HG03439 (cell line): ENCODE measurements at regions not wholly inside any gene's neighbourhood (a gene's known extent, or its start where the extent isn't known, plus 50 kb on each side); places are given as distances from the start of the nearest gene placed in this dataset.
"Not testable (repeated sequence)": the region's sequence is repeated elsewhere in the genome, so short reads cannot be mapped to it uniquely, and the experiment has no call there.

ENCODE experiments used
- ATAC-seq: cut with Tn5 transposase; IDR thresholded peaks from one replicate; pipeline ENCODE4 v1.9.1; 2021; ENCODE audit warnings: mild to moderate bottlenecking, moderate library complexity; ENCODE audit not compliant: unreplicated experiment

- ATAC-seq, result no peak
Measured at GRCh38 chr3:15982667-15983196, 185.0 kb upstream of the ANKRD28 start.

DNA sequence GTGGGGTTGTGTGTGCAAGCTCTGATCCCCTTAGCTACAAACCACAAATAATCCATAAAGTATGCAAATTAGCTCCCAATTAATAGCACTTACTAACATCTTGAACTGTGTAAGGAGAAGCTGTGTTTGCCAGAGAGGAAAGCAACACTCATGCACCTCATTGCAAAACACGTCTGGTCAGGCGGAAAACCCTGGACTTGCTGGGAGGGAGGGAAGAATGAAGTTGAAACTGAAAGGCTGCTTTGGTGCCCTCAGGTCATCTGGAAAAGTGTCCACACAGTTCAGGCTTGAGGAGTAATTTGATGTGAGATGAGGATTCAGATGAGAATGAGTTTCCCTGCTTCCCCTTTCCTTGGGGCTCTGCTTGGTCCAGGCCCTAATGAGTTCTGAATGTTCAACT, 185.5 kb upstream of the ANKRD28 start:
- ATAC-seq, result no peak

GRCh38 chr3:15983693-15984092, 185.9 kb upstream of the ANKRD28 start:
- no peak for ATAC-seq

GRCh38 chr3:15989419-15989818, 185.1 kb upstream of the GALNT15 start:
- ATAC-seq, result no peak

DNA sequence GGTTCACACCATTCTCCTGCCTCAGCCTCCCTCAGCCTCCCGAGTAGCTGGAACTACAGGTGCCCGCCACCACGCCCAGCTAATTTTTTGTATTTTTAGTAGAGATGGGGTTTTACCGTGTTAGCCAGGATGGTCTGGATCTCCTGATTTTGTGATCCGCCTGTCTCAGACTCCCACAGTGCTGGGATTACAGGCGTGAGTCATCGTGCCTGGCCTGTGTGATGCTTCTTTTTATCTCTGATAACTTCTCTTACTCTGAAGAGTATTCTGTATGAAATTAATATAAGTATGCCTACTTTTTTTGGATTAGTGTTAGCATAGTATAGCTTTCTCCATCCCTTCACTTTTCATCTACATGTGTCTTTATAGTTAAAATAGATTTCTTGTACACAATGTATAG, 180.8 kb upstream of the GALNT15 start:
- not testable (repeated sequence) for ATAC-seq

GRCh38 chr3:15996496-15996895, 178.0 kb upstream of the GALNT15 start:
- ATAC-seq, result not testable (repeated sequence)

GRCh38 chr3:15997274-15997943, 177.1 kb upstream of the GALNT15 start:
- ATAC-seq, result peak; percentile 70

DNA sequence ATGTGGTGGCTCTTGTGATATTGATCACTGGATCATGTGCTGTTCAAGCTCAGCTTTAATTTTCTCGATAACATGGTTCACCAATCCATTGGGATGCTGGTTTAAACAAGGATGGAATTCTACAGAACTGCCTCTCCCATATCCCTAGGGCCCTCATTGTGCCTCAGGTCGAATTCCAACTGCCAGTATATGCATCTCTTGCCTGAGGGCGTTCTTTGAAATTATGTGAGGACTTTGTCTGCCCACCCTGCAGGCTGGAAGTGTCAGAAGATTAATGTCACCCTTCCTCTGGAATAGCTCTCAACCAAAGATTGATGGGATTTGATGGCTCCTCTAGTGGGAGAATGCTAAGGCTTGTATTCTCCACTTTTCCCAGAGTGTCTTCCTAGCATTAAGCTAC, 175.6 kb upstream of the GALNT15 start:
- ATAC-seq, result no peak

DNA sequence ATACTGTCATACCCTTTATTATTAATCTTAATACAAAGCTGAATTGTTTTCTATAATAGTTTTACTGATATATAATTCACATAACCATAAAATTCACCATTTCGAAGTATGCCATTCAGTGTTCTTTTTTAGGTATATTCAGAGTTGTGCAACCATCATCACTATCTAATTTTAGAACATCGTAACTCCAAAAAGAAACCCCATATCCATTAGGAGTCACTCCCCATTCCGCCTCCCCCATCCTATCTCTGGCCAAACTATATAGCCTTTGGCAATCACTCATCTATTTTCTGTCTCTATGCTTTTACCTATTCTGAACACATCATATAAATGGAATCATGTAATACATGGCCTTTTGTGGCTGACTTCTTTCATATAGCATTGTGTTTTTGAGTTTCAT, 169.7 kb upstream of the GALNT15 start:
- no peak for ATAC-seq

- no peak for ATAC-seq
Measured at GRCh38 chr3:16011376-16011775, 163.1 kb upstream of the GALNT15 start.

- no peak for ATAC-seq
Measured at GRCh38 chr3:16012086-16012485, 162.4 kb upstream of the GALNT15 start.

GRCh38 chr3:16013568-16013967, 160.9 kb upstream of the GALNT15 start:
- ATAC-seq, result no peak

DNA sequence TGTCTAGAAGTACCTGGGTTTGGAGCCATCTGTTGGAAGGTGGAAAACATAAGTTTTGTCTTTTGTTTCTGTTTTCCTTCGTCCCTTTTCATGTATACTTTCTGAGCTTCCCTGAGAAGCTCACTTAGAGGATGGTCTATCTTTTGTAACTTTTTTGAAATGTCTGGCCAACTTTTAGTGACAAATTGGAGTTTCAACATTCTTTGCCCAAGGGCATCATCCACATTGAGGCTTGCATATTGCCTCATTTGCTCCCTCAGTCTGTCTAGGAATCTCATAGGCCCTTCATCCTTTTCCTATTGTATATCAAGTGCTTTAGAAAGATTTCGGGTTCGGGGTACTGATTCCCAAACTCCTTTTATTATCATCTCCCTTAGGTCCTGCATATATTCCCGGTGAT, 152.7 kb upstream of the GALNT15 start:
- ATAC-seq, result not testable (repeated sequence)

DNA sequence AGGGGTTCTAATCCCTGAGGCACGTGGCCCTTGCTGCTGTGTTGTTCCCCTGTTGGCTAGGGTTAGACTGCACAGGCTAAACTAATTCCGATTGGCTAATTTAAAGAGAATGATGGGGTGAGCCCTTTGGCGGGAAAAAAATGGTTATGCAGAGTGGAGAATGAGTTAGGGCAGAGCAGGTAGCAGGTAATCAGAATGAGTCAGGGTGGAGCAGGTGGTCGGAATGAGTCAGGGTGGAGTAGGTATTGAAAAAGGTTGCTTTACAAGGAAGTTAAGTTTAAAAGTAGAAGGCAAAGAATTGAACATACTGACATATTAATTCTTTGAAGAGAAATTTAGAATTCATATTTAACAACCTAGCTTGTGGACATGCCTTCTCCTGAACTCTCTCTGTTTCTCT, 150.6 kb upstream of the GALNT15 start:
- not testable (repeated sequence) for ATAC-seq

DNA sequence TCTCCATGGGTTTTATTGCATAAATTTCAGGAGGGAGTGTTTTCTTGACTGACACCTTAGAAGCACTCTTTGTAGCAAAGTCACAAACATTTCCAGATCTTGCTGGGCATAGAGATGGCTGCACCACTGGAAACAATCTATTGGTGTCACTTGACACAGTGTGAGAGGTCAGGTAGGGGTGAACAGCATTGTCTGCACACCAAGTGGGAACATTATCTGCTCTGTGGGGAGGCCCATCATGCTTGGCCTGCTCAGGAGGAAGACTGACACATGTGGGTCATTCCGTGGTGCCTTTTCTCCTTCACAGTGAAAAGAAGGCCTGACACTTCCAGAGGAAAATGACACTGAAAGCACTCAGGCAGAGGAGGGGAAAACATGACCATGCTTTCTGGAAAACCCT, 149.9 kb upstream of the GALNT15 start:
- ATAC-seq, result no peak

GRCh38 chr3:16026753-16027152, 147.7 kb upstream of the GALNT15 start:
- no peak for ATAC-seq

DNA sequence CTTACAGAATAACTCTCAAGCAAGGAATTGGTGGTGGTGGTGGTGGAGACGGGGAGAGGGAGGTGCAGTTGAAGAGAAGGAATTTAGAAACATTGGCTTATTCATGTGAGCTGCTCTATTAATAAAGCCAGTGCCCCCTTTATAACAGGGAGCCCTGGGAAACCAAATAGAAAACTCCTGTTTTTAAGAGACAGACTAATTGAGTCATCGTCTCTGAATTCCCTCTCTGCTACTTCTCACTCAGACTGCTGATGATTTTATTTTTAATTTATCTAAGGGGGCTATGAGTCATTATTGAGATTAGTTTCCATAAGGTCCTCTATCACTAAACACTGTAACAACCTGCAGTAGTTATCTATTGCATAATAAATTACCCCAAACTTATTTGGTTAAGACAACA, 145.9 kb upstream of the GALNT15 start:
- no peak for ATAC-seq

GRCh38 chr3:16030342-16030741, 144.1 kb upstream of the GALNT15 start:
- ATAC-seq, result no peak

DNA sequence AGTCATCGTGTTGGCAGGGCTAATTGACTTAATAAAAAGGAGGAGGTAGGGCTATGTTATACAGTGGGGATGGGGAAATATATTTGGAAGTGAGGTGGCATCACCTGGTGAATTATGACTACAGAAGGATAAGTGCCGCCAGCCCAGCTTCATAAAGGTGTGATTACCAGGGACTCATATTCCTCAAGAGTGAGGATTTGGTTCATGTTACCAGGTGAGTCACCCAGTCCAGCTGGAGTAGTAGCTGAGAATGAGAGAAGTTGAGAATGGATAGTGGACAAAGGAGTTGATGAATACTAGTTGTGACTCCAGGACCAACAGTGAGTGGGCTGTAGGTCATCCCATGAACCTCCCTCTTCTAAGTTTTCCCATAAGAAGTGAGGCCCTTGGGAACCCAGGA, 143.0 kb upstream of the GALNT15 start:
- ATAC-seq, result no peak

DNA sequence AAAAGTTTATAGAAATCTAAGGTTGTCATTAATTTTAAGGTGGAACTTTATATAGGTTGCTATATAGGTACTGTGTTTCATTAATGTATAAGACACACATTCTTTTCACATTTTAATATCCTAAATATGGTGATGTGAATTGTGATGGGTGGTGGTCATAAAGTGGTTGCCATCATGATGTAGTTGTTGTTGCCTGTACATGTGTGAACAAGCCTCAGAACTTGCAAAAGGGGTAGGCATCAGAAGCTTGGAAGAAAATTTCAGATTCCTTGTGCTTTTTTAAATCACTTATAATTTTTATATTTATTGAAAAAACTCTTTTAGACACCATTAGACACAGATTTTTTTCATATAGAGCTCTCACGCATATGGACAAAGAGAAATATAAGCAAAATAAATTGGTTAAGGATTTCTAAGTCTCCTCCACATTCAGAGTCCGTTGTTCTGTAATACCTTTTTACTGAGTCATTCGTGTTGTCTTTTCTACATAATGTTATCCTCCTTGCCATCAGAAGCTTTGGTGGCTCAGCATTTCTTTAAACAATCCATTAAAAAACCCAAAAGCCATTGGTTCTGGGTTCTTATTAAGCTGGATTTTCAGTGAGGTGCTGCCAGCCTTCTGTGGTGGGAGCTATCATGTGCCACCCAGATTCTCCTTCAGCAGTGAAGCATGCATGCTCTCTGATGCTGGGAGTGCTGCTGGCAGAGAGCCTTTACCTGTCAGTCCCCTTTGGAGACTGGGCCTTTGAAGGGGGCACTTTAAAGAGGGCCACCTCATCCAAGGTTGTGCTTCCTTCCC, 140.4 kb upstream of the GALNT15 start:
- no peak for ATAC-seq

GRCh38 chr3:16040991-16041390, 133.5 kb upstream of the GALNT15 start:
- no peak for ATAC-seq
